HG03378 (cell line): ENCODE measurements at regions not wholly inside any gene's neighbourhood (a gene's known extent, or its start where the extent isn't known, plus 50 kb on each side); places are given as distances from the start of the nearest gene placed in this dataset.

ENCODE experiments used
- ATAC-seq: cut with Tn5 transposase; IDR thresholded peaks from one replicate; pipeline ENCODE4 v1.9.1; 2021; ENCODE audit warnings: mild to moderate bottlenecking, moderate library complexity; ENCODE audit not compliant: unreplicated experiment

GRCh38 chr11:127218275-127218608 lies 217.7 kb upstream of the KIRREL3 start:
- ATAC-seq = no peak

GRCh38 chr11:127217452-127218274 lies 217.1 kb upstream of the KIRREL3 start:
- no peak for ATAC-seq

- no peak for ATAC-seq
Observed at GRCh38 chr11:127205688-127206217, 205.2 kb upstream of the KIRREL3 start.

- ATAC-seq = no peak
Observed at GRCh38 chr11:127203490-127203889, 202.9 kb upstream of the KIRREL3 start.

GRCh38 chr11:127202105-127202504 lies 201.5 kb upstream of the KIRREL3 start:
- no peak for ATAC-seq

GRCh38 chr11:127199306-127199801 lies 198.8 kb upstream of the KIRREL3 start:
- no peak for ATAC-seq

- ATAC-seq = no peak
Observed at GRCh38 chr11:127195501-127196120, 195.0 kb upstream of the KIRREL3 start.

- ATAC-seq = no peak
Observed at GRCh38 chr11:127194521-127194920, 194.0 kb upstream of the KIRREL3 start.

GRCh38 chr11:127193950-127194349 lies 193.4 kb upstream of the KIRREL3 start:
- ATAC-seq = no peak

GRCh38 chr11:127191689-127192088 lies 191.1 kb upstream of the KIRREL3 start:
- ATAC-seq = no peak

GRCh38 chr11:127191261-127191660 lies 190.7 kb upstream of the KIRREL3 start:
- no peak for ATAC-seq

GRCh38 chr11:127182586-127183203 lies 182.1 kb upstream of the KIRREL3 start:
- no peak for ATAC-seq

GRCh38 chr11:127157225-127157624 lies 156.7 kb upstream of the KIRREL3 start:
- ATAC-seq = no peak

- ATAC-seq = no peak
Observed at GRCh38 chr11:127149410-127149809, 148.8 kb upstream of the KIRREL3 start.

GRCh38 chr11:127143251-127143650 lies 142.7 kb upstream of the KIRREL3 start:
- no peak for ATAC-seq

- no peak for ATAC-seq
Observed at GRCh38 chr11:127138613-127139012, 138.0 kb upstream of the KIRREL3 start.

GRCh38 chr11:127137771-127138280 lies 137.3 kb upstream of the KIRREL3 start:
- no peak for ATAC-seq

- no peak for ATAC-seq
Observed at GRCh38 chr11:127136438-127136837, 135.9 kb upstream of the KIRREL3 start.

- ATAC-seq = no peak
Observed at GRCh38 chr11:127135256-127135655, 134.7 kb upstream of the KIRREL3 start.

GRCh38 chr11:127133061-127133460 lies 132.5 kb upstream of the KIRREL3 start:
- ATAC-seq = no peak

GRCh38 chr11:127130321-127130720 lies 129.8 kb upstream of the KIRREL3 start:
- ATAC-seq = no peak
